GM18507 (cell line): ENCODE measurements at regions not wholly inside any gene's neighbourhood (a gene's known extent, or its start where the extent isn't known, plus 50 kb on each side); places are given as distances from the start of the nearest gene placed in this dataset.

Experiments used
- DNase-seq: peaks from one replicate; pipeline ENCODE4 v3.0.0; 2011; ENCODE audit warnings: low read depth; ENCODE audit not compliant: insufficient read length; ENCODE audit errors: extremely low spot score
- FAIRE-seq: peaks from 2 replicates; lab custom pipeline; 2011; peaks lifted over from hg19 to GRCh38; lab: Jason Lieb, UNC

GRCh38 chr1:232211149-232211548, 418.8 kb downstream of the SIPA1L2 start:
- FAIRE-seq (no peak), DNase-seq (no peak)

GRCh38 chr1:232209357-232209756, 420.6 kb downstream of the SIPA1L2 start:
- no peak for FAIRE-seq

GRCh38 chr1:232207073-232207866, 422.7 kb downstream of the SIPA1L2 start:
- no peak for FAIRE-seq
- DNase-seq = no peak

More at GRCh38 chr1:232209357-232209756, 420.6 kb downstream of the SIPA1L2 start:
- no peak for DNase-seq

GRCh38 chr1:232204269-232204668, 425.7 kb downstream of the SIPA1L2 start:
- FAIRE-seq = no peak

GRCh38 chr1:232201024-232201423, 428.9 kb downstream of the SIPA1L2 start:
- no peak for FAIRE-seq

More at GRCh38 chr1:232204269-232204668, 425.7 kb downstream of the SIPA1L2 start:
- no peak for DNase-seq

DNA sequence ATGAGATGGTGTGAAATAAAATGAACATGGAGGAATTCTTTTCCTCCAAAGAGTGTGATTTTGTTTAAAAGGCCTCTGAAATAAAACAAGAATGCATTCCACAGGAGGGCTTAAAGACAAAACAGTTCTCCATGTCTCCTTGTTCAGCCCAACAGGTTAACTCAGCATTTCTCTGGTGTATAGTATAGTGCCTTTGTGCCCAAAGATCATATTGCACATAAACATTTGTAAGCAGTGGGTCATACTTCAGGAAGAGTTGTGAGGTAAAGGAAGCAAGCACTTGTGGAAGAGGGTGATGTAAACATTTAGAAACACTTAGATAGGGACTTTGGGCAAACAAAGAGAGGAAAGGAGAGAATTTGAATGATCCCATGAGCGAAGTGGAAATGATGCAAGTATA, 433.9 kb downstream of the SIPA1L2 start:
- DNase-seq (no peak), FAIRE-seq (no peak)

More at GRCh38 chr1:232201024-232201423, 428.9 kb downstream of the SIPA1L2 start:
- no peak for DNase-seq

GRCh38 chr1:232194424-232194823, 435.5 kb downstream of the SIPA1L2 start:
- DNase-seq (no peak), FAIRE-seq (no peak)

DNA sequence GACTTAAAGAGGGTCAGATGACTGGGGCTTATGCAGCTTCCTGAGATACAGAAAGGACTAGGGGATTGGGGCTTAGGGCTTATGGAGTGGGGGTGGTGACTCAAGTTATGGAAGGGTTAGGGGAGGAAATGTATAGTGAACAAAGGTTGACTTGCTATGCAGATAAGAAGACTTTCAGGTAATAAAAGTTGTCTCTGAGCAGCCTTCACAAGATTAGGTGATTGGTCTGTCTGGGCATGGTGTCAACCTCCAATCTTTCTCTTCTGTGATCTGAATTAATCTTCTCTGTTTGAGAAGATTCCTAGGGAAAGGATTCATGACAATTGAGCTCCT, 436.5 kb downstream of the SIPA1L2 start:
- DNase-seq (no peak), FAIRE-seq (no peak)

GRCh38 chr1:232192781-232193450, 437.0 kb downstream of the SIPA1L2 start:
- no peak for FAIRE-seq

GRCh38 chr1:232191560-232191959, 438.4 kb downstream of the SIPA1L2 start:
- DNase-seq = no peak
- no peak for FAIRE-seq

More at GRCh38 chr1:232192781-232193450, 437.0 kb downstream of the SIPA1L2 start:
- no peak for DNase-seq

DNA sequence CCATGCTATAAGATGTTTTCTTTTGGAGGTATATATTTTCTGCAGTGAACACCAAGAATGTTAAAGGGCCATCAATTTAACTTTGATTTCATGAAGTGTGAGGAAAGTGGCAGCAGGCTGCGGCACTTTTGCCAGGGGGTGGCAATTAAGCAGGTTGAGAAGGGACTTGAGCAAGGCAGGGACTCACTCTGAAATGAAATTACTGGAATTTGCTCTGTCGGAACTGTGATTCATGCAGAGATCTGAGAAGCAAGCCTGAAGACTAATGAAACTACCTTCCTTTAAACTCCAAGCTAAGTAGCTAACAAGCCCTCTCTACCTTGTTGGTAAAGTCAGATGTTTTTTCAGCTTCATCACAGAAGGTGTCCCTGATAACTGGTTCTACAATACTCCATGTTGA, 441.6 kb downstream of the SIPA1L2 start:
- DNase-seq = no peak
- FAIRE-seq = no peak

DNA sequence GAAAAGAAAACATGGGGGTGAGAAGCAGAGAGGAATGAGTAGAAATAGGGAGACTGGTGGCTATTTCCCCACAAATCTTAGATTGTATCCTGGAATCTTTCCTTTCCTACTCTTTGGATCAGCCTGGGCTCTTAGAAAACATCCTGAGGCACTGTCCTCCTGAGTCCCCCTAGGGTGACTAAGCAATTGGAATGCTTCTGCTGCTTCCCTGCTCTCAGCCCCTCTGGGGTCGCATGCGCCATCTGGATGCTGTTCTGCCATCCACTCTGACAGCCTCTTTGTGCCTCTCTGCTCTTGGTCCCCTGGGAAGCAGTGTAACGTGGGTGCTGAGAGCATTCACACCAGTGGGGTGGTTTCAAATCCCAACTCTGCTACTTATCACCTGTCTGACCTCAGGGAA, 443.0 kb downstream of the SIPA1L2 start:
- FAIRE-seq (no peak), DNase-seq (no peak)

DNA sequence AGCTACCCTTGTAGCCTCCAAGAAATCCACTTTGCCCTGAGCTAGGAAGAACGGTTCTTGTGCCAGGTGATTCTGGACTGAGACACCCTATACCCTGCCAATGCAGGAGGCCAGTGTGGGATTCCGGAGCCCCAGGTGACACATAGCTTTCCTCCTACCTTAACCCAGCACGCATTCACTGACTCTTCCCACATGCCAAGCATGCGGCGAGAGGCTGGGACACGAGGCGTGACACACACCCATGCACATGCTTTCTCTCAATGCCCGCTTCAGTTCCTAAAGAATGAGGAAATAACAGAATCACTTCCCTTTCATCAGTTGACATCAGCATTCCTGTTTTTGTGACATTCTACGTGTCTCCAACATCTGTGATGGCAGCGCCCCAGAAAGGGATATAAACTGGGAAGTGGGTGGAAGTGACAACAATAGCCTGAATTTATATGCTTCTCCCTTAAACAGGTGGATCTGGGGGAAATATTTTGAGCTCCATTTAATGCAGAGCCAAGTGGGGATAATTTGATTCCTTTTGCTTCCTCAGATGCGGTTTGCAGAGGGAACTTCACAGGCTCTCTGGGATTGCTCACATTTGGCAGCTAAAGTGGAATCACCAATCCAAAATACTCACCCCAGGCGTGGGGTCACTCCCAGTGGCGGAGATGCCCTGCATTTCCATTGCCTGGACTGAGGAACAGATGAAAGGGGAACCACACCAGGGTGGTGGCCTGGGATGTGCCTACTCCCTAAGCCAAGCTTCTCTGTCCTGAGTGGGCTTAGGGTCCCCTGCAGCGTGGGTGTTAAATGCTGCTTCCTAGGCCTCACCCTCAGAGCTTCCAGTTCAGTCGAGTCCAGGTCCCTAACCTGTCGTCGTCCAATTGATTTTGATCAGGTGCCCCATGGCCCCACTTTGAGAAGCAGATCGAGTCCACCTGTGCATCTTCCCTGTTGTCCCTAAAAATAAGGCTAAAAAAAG, 445.1 kb downstream of the SIPA1L2 start:
- DNase-seq (no peak), FAIRE-seq (no peak)

- no peak for FAIRE-seq
- DNase-seq = no peak
These were observed 446.1 kb downstream of the SIPA1L2 start for GRCh38 chr1:232183802-232184201.

- no peak for DNase-seq
- no peak for FAIRE-seq
These were observed 446.6 kb downstream of the SIPA1L2 start for GRCh38 chr1:232183266-232183800.

GRCh38 chr1:232182236-232182635, 447.7 kb downstream of the SIPA1L2 start:
- DNase-seq = no peak
- no peak for FAIRE-seq

DNA sequence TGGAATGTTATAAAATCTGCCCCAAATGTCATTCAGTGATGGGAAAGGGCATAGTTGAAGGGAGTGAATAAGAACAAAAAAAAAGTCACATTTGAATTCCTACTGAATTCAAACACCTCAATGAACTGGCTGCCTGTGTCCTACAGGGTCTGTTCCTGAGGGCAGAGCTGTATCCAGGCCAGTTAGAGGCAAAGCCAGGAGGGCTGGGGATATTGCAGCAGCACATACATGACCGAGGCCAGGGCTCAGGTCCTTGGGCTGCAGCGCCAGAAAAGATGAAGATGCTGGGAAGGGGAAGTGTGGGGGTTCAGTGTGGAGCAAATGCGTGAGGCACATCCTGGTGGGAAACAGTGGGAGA, 449.2 kb downstream of the SIPA1L2 start:
- FAIRE-seq = no peak
- no peak for DNase-seq

- FAIRE-seq (no peak), DNase-seq (no peak)
These were observed 449.8 kb downstream of the SIPA1L2 start for GRCh38 chr1:232179896-232180778.

GRCh38 chr1:232178191-232178590, 451.7 kb downstream of the SIPA1L2 start:
- DNase-seq (no peak), FAIRE-seq (no peak)
